ENCODE measurements at regions not wholly inside any gene's neighbourhood (a gene's known extent, or its start where the extent isn't known, plus 50 kb on each side); places are given as distances from the start of the nearest gene placed in this dataset.

GRCh38 chr2:604385-604784 lies 72.8 kb downstream of the TMEM18 start:
- Histone ChIP-seq H3K4me3 (no peak overlapping the region), H3K9me3 (no peaks in the 10 kb centered on the region), H3K27me3 (no peaks in the 10 kb centered on the region), H3K36me3 (no peaks in the 10 kb centered on the region), H3K27ac (no peak overlapping the region), H3K4me1 (no peaks in the 10 kb centered on the region)
- intact Hi-C loops (cut with DNase I; ENCODE audit: low total_unique reads): no loop called here
- TF ChIP-seq CTCF (IDR thresholded peaks at IDR 0.05) (no peak), POLR2A (IDR thresholded peaks at IDR 0.05) (no peak)
- no peak for DNase-seq

- Histone ChIP-seq H3K4me3 (no peak overlapping the region), H3K9me3 (no peaks in the 10 kb centered on the region), H3K36me3 (no peaks in the 10 kb centered on the region), H3K4me1 (no peaks in the 10 kb centered on the region), H3K27me3 (no peaks in the 10 kb centered on the region), H3K27ac (no peak overlapping the region)
- intact Hi-C loops (cut with DNase I; ENCODE audit: low total_unique reads): no loop called here
- DNase-seq: no peak
- TF ChIP-seq CTCF (IDR thresholded peaks at IDR 0.05) (no peak), POLR2A (IDR thresholded peaks at IDR 0.05) (no peak)
Measured at GRCh38 chr2:603869-604268, 73.3 kb downstream of the TMEM18 start.

GRCh38 chr2:603427-603826 lies 73.8 kb downstream of the TMEM18 start:
- intact Hi-C loops (cut with DNase I; ENCODE audit: low total_unique reads): no loop called here
- H3K4me1 ChIP-seq: no peaks in the 10 kb centered on the region
- no peak overlapping the region for H3K27ac ChIP-seq
- no peaks in the 10 kb centered on the region for H3K9me3 ChIP-seq
- TF ChIP-seq POLR2A (IDR thresholded peaks at IDR 0.05) (no peak), CTCF (IDR thresholded peaks at IDR 0.05) (no peak)
- H3K27me3 ChIP-seq: no peaks in the 10 kb centered on the region
- H3K4me3 ChIP-seq: no peak overlapping the region
- H3K36me3 ChIP-seq: no peaks in the 10 kb centered on the region
- no peak for DNase-seq

DNA sequence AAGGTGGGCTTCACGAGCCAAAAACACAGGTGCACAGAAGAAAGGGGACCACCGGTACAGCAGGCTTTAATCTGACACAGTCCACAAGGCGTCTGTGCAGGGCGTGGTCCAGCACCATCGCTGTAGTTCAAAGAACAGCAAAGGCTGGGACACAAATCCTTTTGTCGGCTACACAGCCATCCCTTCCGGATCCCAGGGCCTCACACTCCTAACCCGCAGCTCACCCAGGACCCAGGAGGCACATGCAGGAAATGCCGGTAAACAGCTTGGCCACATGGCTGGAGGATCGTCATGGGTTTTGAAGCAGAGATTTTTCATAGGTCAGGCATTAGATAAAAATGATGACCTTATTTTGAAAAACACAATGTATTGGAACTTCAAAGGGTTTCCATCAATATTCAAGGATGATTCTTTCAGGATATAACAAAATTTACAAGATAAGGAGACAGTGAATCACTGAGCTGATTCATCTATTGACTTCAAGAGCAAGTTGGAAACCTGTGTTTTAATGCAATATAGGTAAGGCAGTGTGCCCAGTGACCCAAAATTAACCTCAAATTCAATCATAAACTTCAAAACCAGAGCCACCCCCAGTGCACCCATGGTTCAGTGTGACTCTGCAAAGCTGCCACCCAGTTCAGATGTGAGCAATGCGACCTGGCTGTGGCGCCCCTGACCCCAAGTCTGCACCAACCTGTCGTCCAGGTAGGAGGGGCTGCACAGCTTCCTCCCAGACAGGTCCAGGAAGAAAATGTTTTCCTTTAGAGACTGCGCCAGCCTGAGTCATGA lies 74.4 kb downstream of the TMEM18 start:
- H3K4me3 ChIP-seq: no peak overlapping the region
- intact Hi-C loops (cut with DNase I; ENCODE audit: low total_unique reads): no loop called here
- no peaks in the 10 kb centered on the region for H3K4me1 ChIP-seq
- H3K9me3 ChIP-seq: no peaks in the 10 kb centered on the region
- DNase-seq: no peak
- no peak overlapping the region for H3K27ac ChIP-seq
- no peaks in the 10 kb centered on the region for H3K36me3 ChIP-seq
- no peak for TF ChIP-seq CTCF (IDR thresholded peaks at IDR 0.05)
- no peaks in the 10 kb centered on the region for H3K27me3 ChIP-seq

GRCh38 chr2:601806-602455 lies 75.3 kb downstream of the TMEM18 start:
- Histone ChIP-seq H3K27me3 (no peaks in the 10 kb centered on the region), H3K4me3 (no peak overlapping the region), H3K9me3 (no peaks in the 10 kb centered on the region), H3K36me3 (no peaks in the 10 kb centered on the region), H3K4me1 (no peaks in the 10 kb centered on the region), H3K27ac (no peak overlapping the region)
- no peak for DNase-seq
- intact Hi-C loops (cut with DNase I; ENCODE audit: low total_unique reads): no loop called here
- TF ChIP-seq POLR2A (IDR thresholded peaks at IDR 0.05) (no peak), CTCF (IDR thresholded peaks at IDR 0.05) (no peak)
